Right renal cortex interstitium (tissue), 3 donors: ENCODE measurements at regions not wholly inside any gene's neighbourhood (a gene's known extent, or its start where the extent isn't known, plus 50 kb on each side); places are given as distances from the start of the nearest gene placed in this dataset.

Source experiments
- DNase-seq, 3 donors: peaks; one replicate each; pipeline ENCODE4 v3.0.0-alpha.2; 2013; ENCODE audit warnings: low read depth in 3 of 3, low spot score in 2 of 3

DNA sequence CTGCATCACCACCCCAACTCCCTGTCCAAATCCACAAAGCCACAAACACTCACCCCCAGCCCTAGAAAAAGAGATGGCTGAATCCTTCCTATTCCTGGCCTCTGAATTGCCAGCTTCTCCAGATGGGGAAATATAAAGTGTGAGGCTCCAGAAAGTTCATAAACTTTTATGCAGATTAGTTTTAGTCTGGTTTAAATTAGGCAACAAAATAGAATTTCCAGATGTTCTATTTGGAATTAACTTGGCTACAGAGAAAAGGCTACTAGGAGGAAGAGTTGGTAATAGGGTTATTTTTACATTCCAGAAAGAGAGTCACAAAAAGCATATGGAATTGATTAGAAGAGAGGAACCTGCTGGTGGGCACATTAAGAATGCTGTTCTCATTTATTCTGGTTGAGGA lies 56.0 kb downstream of the EN1 start:
- no peak for DNase-seq

- DNase-seq = no peak
Observed at GRCh38 chr2:118786746-118787145, 60.7 kb downstream of the EN1 start.

DNA sequence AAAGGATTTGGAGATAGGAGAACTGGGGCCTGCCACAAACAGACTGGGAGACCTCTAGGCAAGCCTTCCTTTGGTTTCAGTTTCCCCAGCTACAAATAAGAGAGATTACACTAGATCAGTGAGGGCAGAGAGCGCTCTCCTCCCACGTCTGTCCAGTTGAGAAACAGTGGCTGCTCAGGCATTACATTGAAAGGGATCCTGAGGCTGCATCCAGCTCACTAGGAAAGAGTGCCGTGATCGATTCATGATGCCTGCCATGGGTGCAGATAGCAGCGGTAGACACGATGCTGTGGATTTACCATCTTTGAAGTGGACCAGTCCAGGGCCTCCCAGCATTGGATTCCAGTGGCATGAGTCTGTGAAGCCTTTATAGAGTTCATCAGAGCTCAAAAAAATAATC lies 62.6 kb downstream of the EN1 start:
- DNase-seq = no peak

DNA sequence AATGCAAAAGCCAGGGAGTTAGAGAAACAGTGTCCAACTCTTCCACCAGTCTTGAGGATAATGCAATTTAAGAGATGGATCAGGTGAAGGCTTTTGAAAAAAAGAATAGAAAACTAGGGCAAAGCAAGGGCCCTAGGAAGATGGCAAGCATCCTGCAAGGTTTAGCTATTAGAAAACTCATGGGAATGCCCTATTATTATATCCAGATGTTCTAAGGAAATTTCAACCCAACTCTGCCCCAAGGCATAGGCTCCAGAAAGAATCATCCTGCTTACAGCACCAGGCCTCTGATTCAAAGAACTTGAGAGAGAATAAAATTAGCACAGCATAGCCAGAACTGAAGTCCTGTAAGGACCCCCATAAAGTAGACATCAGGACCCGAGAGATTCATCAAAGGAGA lies 68.1 kb downstream of the EN1 start:
- no peak for DNase-seq

- no peak for DNase-seq
Observed at GRCh38 chr2:118774458-118775133, 72.9 kb downstream of the EN1 start.

GRCh38 chr2:118773826-118774225 lies 73.6 kb downstream of the EN1 start:
- DNase-seq = no peak

DNA sequence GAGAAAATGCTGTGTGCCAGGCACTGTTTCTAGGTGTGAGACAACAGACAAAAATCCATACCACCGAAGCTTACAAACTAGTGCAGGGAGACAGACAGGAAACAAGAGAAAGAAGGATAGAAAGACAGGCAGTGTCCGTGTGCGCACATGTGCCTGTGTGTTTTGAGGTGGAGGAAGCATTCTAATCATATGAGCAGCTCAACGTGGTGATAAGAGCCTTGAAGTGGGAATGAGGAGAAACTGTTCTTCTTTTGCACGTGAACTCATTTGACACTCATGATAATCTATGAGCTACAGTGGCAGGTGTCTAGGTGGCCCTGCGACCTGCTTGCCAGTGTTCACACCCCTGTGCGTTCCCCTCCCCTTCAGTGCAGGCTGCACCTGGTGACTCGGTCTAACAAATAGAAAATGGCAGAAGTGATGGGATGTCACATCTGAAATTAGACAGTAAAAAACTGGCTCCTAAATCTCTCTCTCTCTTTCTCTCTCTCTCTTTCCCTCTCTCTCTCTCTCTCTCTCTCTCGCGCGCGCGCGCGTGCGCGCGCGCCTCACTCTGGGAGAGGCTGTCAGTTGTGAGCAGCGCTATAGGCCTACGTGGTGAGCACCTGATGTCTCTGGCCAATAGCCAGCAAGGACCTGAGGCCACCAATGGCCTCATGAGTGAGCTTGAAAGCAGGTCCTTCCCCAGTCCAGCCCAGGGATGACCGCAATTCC lies 74.8 kb downstream of the EN1 start:
- no peak for DNase-seq

- no peak for DNase-seq
Observed at GRCh38 chr2:118769707-118770400, 77.6 kb downstream of the EN1 start.

- DNase-seq = no peak
Observed at GRCh38 chr2:118766871-118767270, 80.6 kb downstream of the EN1 start.

DNA sequence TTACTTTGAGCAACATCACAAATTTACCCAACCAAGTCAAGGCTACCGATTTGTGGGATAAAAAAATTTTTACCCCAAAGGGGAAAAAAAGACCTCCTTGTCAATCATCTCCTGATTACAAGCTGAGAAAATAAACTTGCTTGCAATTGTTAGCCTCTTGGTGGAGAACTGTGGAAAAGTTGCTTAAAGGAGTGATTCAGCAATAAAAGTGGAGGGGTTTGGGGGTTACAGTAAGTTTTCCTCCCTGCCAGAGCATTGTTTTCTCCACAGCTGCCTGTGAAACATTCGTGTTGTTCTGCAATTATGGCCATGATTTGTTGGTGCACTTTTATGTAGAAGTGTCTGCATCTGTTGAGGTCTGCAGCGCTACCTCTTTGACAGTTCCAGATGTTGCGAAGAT lies 82.6 kb downstream of the EN1 start:
- DNase-seq = no peak

DNA sequence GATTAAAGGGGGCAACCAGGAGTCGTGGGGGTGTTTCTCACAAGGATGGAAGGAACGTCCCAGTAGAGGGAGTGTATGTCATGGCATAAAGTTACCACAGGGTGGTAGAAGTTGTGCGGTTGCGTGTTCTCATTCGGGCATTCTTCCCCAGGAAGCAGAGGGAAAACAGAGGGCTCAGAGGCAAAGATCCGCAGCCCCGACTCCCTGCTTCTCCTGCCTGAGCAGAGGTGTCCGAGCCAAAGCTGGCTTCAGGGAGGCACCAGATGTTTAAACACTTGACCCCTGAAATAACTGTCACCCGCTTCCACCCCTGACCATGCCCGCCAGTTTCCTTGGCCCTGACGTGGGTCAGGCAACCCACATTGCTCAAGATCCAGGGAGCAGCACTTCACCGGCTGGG lies 83.7 kb downstream of the EN1 start:
- no peak for DNase-seq

GRCh38 chr2:118762290-118762689 lies 85.2 kb downstream of the EN1 start:
- DNase-seq = no peak

DNA sequence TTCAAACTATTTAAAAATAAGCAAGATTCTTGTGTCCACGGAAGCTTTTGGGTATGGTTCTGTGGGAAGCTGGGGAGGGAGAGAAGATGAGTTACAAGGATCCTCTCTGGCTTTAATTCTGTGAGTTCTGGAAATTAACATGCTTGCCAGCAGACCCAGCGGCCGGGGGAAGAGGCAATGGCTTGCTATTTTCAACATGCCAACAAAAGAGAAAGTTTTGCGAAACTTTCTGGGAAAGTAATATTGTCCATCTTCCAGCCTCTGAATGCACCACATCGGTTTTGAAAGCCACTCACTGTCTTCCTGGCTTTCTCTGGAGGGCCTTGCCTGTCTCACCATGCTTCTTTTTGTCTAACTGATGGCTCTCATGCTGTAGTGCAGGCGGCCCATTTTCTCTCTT lies 85.7 kb downstream of the EN1 start:
- DNase-seq = no peak

DNA sequence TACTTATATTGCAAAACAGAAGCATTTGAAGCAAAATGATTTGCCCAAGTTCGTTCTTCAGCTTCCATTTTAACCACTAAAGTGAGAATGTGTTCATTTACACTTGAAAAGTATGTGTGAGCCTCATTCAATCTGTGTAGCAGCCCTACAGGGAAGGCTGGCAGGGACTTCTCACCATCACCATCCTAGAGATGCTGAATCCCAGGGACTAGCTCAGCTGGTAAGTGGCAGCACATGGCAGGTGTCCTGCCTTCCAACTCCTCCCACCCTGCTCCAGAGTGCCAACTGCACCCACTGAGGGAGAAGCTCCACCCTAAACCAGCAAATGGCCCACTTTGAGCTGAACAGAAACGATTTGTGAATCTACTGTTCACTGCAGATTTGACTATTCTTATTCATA lies 91.5 kb downstream of the EN1 start:
- no peak for DNase-seq

DNA sequence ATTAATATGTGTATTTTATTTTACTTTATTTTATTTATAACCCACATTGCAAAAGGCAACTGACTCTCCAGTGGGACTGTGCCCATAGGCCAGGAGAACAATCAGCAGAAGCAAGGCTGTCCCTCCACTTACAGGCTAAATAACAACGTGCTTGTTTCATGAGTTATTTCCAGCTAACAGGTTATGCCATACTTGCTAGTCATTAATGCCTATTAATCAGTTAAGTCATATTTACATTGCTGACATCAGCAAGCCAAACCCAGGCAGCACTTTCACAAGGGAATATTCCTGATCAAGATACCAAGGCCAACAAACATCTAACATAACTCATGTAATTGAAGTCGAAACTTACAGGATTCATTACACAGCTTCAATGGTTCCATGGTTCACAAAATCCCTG lies 92.1 kb downstream of the EN1 start:
- no peak for DNase-seq

GRCh38 chr2:118752762-118753429 lies 94.6 kb downstream of the EN1 start:
- DNase-seq = no peak

DNA sequence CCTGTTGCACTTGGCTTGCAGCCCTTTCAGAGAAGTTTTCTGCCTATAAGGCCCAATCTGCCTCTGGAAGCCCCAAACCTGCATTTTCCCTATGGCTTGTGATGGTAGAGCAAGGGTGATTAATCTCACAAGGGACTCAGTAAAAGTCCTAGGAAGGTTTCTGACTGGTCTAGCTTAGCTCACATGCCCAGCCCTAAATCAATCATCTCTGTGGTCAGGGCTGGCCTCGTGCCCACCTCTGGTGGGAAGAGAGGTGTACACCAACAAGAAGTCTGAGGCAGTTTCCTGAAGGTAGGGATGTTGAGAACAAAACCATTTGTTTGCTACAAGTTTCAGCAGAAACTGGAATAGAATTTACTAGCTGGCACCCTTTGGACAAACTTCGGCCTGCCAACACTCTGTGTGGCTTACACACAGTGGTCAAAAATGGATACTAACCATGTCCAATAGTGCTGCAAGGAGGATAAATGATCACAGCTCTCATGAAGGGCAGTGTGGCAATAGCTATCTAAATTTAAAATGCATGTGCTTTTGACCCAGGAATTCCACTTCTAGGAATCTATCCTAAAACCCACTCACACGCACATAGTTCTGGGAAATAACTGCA lies 96.4 kb downstream of the EN1 start:
- no peak for DNase-seq

GRCh38 chr2:118748245-118748885 lies 99.1 kb downstream of the EN1 start:
- no peak for DNase-seq

DNA sequence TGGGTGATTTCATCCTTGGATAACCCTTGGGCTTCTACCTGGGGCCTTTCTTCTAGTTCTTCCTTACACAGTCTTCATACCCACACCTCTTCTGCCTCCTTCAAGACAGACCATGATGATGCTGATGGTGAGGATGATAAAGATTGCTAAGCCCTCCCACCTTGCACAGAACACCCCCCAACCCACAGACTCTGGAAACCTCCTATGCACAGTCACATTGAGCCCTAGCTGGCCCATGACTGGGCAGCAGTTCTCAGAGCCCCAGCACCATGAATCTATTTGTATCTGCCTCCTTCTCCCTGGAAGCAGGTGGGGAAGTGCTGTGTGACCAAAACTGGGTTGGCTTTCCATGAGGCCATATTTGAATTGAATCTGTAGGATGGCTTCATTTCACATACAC lies 99.8 kb downstream of the EN1 start:
- DNase-seq = no peak

DNA sequence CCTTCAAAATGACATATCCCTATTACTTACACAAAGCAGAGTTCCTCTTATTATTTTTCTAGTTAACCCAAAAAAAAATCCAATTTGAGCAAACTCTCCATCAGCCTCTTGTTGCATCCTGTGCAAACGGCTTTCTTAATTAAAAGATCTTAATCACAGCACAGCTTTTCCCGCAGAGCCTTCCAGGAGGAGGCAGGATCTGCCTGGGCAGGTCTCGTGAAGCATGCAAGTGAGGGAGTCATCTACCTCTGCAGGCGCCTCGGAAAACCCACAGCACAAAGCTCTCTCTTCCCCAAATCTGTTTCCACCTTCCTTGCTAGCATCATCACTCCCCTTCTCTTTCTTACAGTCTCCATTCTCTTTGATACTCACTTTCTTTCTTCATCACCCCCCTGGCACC lies 100.4 kb downstream of the EN1 start:
- DNase-seq = no peak
